Right atrium auricular region (tissue), 2 donors: ENCODE measurements at regions not wholly inside any gene's neighbourhood (a gene's known extent, or its start where the extent isn't known, plus 50 kb on each side); places are given as distances from the start of the nearest gene placed in this dataset.

Source experiments
- DNase-seq: peaks from one replicate; pipeline ENCODE4 v3.0.0-alpha.2; 2019; ENCODE audit warnings: low spot score
- H3K27ac ChIP-seq, 2 donors: fragments of 200-600 bp; sonication (generic); 1 replicate in 1 of 2; 2 replicates in 1 of 2; pipeline ENCODE4 v1.5.1; 2016 to 2019
- H3K27me3 ChIP-seq, 2 donors: fragments of 200-600 bp; sonication (generic); one replicate each; pipeline versions ENCODE4 v1.5.1 to v1.6.0; 2017 to 2019
- H3K36me3 ChIP-seq: fragments of 200-600 bp; sonication (generic); one replicate; pipeline ENCODE4 v1.5.1; 2016
- H3K4me1 ChIP-seq, 2 donors: fragments of 200-600 bp; sonication (generic); one replicate each; pipeline versions ENCODE4 v1.5.1 to v1.6.0; 2017 to 2019
- H3K4me3 ChIP-seq, 2 donors: fragments of 200-600 bp; sonication (generic); 1 replicate in 1 of 2; 2 replicates in 1 of 2; pipeline ENCODE4 v1.5.1; 2017 to 2019; ENCODE audit warnings: mild to moderate bottlenecking in 1 of 2, moderate library complexity in 1 of 2
- H3K9me3 ChIP-seq, 2 donors: fragments of 200-600 bp; sonication (generic); one replicate each; pipeline ENCODE4 v1.5.1; 2019
- CTCF ChIP-seq, 2 donors: fragments of 200-600 bp; sonication (generic); IDR thresholded peaks; one replicate each; pipeline ENCODE4 v1.5.1; 2019; ENCODE audit warnings: antibody characterized with exemption in 2 of 2

- DNase-seq: no peak
- Histone ChIP-seq H3K4me1 (no peaks in the 10 kb centered on the region), H3K36me3 (no peaks in the 10 kb centered on the region), H3K27me3 (no peaks in the 10 kb centered on the region), H3K9me3 (no peaks in the 10 kb centered on the region), H3K27ac (no peak overlapping the region), H3K4me3 (no peak overlapping the region)
- TF ChIP-seq CTCF (IDR thresholded peaks at IDR 0.05): no peak
Observed at GRCh38 chr4:188578657-188579056, 439.4 kb downstream of the TRIML1 start.

- no peak for TF ChIP-seq CTCF (IDR thresholded peaks at IDR 0.05)
- no peak overlapping the region for H3K27ac ChIP-seq
Observed at GRCh38 chr4:188596021-188596420, 456.8 kb downstream of the TRIML1 start.

GRCh38 chr4:188603646-188604045, 464.4 kb downstream of the TRIML1 start:
- H3K27ac ChIP-seq: no peak overlapping the region
- no peak for DNase-seq
- H3K36me3 ChIP-seq: no peaks in the 10 kb centered on the region
- no peaks in the 10 kb centered on the region for H3K9me3 ChIP-seq
- no peak for TF ChIP-seq CTCF (IDR thresholded peaks at IDR 0.05)
- H3K4me3 ChIP-seq: no peak overlapping the region
- H3K4me1 ChIP-seq: no peaks in the 10 kb centered on the region
- H3K27me3 ChIP-seq: no peaks in the 10 kb centered on the region

More at GRCh38 chr4:188596021-188596420, 456.8 kb downstream of the TRIML1 start:
- Histone ChIP-seq H3K27me3 (no peaks in the 10 kb centered on the region), H3K36me3 (no peaks in the 10 kb centered on the region), H3K4me3 (no peak overlapping the region), H3K9me3 (no peaks in the 10 kb centered on the region), H3K4me1 (no peaks in the 10 kb centered on the region)
- DNase-seq: no peak

- no peaks in the 10 kb centered on the region for H3K9me3 ChIP-seq
- no peak overlapping the region for H3K27ac ChIP-seq
- DNase-seq: no peak
- H3K27me3 ChIP-seq: no peaks in the 10 kb centered on the region
- TF ChIP-seq CTCF (IDR thresholded peaks at IDR 0.05): no peak
- no peak overlapping the region for H3K4me3 ChIP-seq
- no peaks in the 10 kb centered on the region for H3K4me1 ChIP-seq
- no peaks in the 10 kb centered on the region for H3K36me3 ChIP-seq
Observed at GRCh38 chr4:188606635-188607034, 467.4 kb downstream of the TRIML1 start.

GRCh38 chr4:188611143-188611542, 471.9 kb downstream of the TRIML1 start:
- Histone ChIP-seq H3K4me3 (no peak overlapping the region), H3K4me1 (no peaks in the 10 kb centered on the region), H3K9me3 (no peaks in the 10 kb centered on the region), H3K27ac (no peak overlapping the region), H3K27me3 (no peaks in the 10 kb centered on the region), H3K36me3 (no peaks in the 10 kb centered on the region)
- TF ChIP-seq CTCF (IDR thresholded peaks at IDR 0.05): no peak
- DNase-seq: no peak

- Histone ChIP-seq H3K27me3 (no peaks in the 10 kb centered on the region), H3K9me3 (no peaks in the 10 kb centered on the region), H3K36me3 (no peaks in the 10 kb centered on the region), H3K4me3 (no peak overlapping the region), H3K27ac (no peak overlapping the region), H3K4me1 (no peaks in the 10 kb centered on the region)
- TF ChIP-seq CTCF (IDR thresholded peaks at IDR 0.05): no peak
- DNase-seq: no peak
Observed at GRCh38 chr4:188612659-188613058, 473.4 kb downstream of the TRIML1 start.
